K562 (cell line): ENCODE measurements at regions not wholly inside any gene's neighbourhood (a gene's known extent, or its start where the extent isn't known, plus 50 kb on each side); places are given as distances from the start of the nearest gene placed in this dataset.

Experiments
- ATAC-seq: fragments of 200-7000 bp; cut with Tn5 transposase; 3 replicates; pipeline ENCODE4 v1.9.1; 2020; ENCODE audit warnings: moderate library complexity
- BruUV-seq: library from RNA; stranded (reverse); fragments of 400-500 nt; replicated peaks from 2 replicates; lab custom pipeline; 2021; lab: Mats Ljungman, UMichigan
- CTCF ChIA-PET: fragments of 300-600 bp; formaldehyde crosslinking; extraction: SDS; loops from one replicate; lab custom pipeline; 2021; ENCODE audit warnings: low intra/inter-chr PET ratio; lab: Yijun Ruan, JAX
- POLR2A ChIA-PET: fragments of 300-600, 350-650 bp; sonication (Branson Sonifier 250); formaldehyde crosslinking; extraction: SDS; loops from one replicate; lab custom pipeline; 2021; ENCODE audit warnings: antibody characterized with exemption, inconsistent platforms; lab: Yijun Ruan, JAX
- DNase-seq, 4 experiments: peaks; one replicate each; pipeline versions ENCODE4 v3.0.0 to v3.0.0-alpha.2; 2011 to 2018; ENCODE audit warnings: low spot score in 3 of 4, mixed read lengths in 3 of 4; ENCODE audit errors: extremely low read depth in 1 of 4
- FAIRE-seq: peaks from 2 replicates; lab custom pipeline; 2011; peaks lifted over from hg19 to GRCh38; lab: Jason Lieb, UNC
- H2AFZ ChIP-seq: 2 replicates; pipeline ENCODE4 v1.6.0; 2011; ENCODE audit warnings: low read depth, low read length, control low read depth, inconsistent platforms
- H3K27ac ChIP-seq: fragments of 200-600 bp; 3 replicates; pipeline ENCODE4 v1.8.0; 2011; ENCODE audit warnings: low read depth, mild to moderate bottlenecking, control low read depth, inconsistent platforms, low read length, moderate library complexity, mixed read lengths; ENCODE audit errors: extremely low read depth
- H3K27me3 ChIP-seq, 2 experiments: fragments of 300-600 bp in 1 of 2; 2 replicates in 1 of 2; 3 replicates in 1 of 2; pipeline versions ENCODE4 v1.6.0 to v1.8.0; 2011; ENCODE audit warnings: inconsistent platforms in 2 of 2, low read length in 2 of 2, mild to moderate bottlenecking in 1 of 2, mixed read lengths in 1 of 2, moderate library complexity in 1 of 2; ENCODE audit not compliant: control insufficient read depth in 2 of 2, insufficient read depth in 2 of 2
- H3K36me3 ChIP-seq: fragments of 300-600 bp; 3 replicates; pipeline ENCODE4 v1.8.0; 2011; ENCODE audit warnings: mild to moderate bottlenecking, low read length, inconsistent platforms; ENCODE audit not compliant: control insufficient read depth, insufficient read depth
- H3K4me1 ChIP-seq, 2 experiments: fragments of 200-600 bp in 1 of 2; replicated peaks in 1 of 2; 2 replicates in 1 of 2; 3 replicates in 1 of 2; pipeline versions ENCODE4 v1.5.1 to v1.8.0; 2011; ENCODE audit warnings: inconsistent platforms in 2 of 2, low read length in 2 of 2, mild to moderate bottlenecking in 1 of 2, mixed read lengths in 1 of 2, moderate library complexity in 1 of 2; ENCODE audit not compliant: control insufficient read depth in 2 of 2, insufficient read depth in 2 of 2
- H3K4me2 ChIP-seq: 2 replicates; pipeline ENCODE4 v1.6.1; 2011; ENCODE audit warnings: low read length, control low read depth, inconsistent platforms, mixed read lengths; ENCODE audit not compliant: insufficient read depth
- H3K4me3 ChIP-seq: fragments of 200-600 bp; sonication (generic), shearing (Covaris generic); 2 replicates; pipeline ENCODE4 v1.5.1; 2016; ENCODE audit warnings: control low read depth, inconsistent platforms
- H3K79me2 ChIP-seq: fragments of 200-600 bp; 3 replicates; pipeline ENCODE4 v1.8.0; 2011; ENCODE audit warnings: low read length, inconsistent platforms; ENCODE audit not compliant: control insufficient read depth, insufficient read depth
- H3K9ac ChIP-seq, 2 experiments: 2 replicates each; pipeline versions ENCODE4 v1.6.0 to v1.6.1; 2011; ENCODE audit warnings: low read depth in 2 of 2, low read length in 2 of 2, control low read depth in 1 of 2, inconsistent platforms in 1 of 2, mild to moderate bottlenecking in 1 of 2, mixed read lengths in 1 of 2; ENCODE audit not compliant: insufficient read depth in 1 of 2
- H3K9me1 ChIP-seq: one replicate; pipeline ENCODE4 v1.6.0; 2011; ENCODE audit warnings: inconsistent platforms, mild to moderate bottlenecking, low read length, moderate library complexity; ENCODE audit not compliant: control insufficient read depth, insufficient read depth
- H3K9me3 ChIP-seq: replicated peaks from 2 replicates; pipeline ENCODE4 v1.5.1; 2011; ENCODE audit warnings: low read depth, low read length, inconsistent platforms; ENCODE audit not compliant: control insufficient read depth, insufficient read depth
- H4K20me1 ChIP-seq: replicated peaks from 2 replicates; pipeline ENCODE4 v1.6.1; 2011; ENCODE audit warnings: low read length, inconsistent platforms, mixed read lengths; ENCODE audit not compliant: control insufficient read depth, insufficient read depth
- CREB3L1 ChIP-seq: fragments of 450-650 bp; IDR thresholded peaks from 2 replicates; pipeline ENCODE4 v1.6.1; 2014; ENCODE audit warnings: low read depth, mild to moderate bottlenecking, moderate library complexity, borderline replicate concordance
- DIDO1 ChIP-seq: fragments of 450-650 bp; IDR thresholded peaks from 2 replicates; pipeline ENCODE4 v1.6.1; 2016; ENCODE audit warnings: low read depth, missing biosample characterization, missing genetic modification characterization
- E2F5 ChIP-seq: sonication (generic); formaldehyde crosslinking; IDR thresholded peaks from 2 replicates; pipeline ENCODE4 v1.8.0; 2022; ENCODE audit warnings: mild to moderate bottlenecking, missing genetic modification reagents
- KDM2B ChIP-seq: fragments of 250-450 bp; sonication (Bioruptor Pico); IDR thresholded peaks from 2 replicates; pipeline ENCODE4 v1.8.0; 2021; ENCODE audit warnings: mild to moderate bottlenecking, moderate library complexity
- MCM2 ChIP-seq: fragments of 450-650 bp; IDR thresholded peaks from 2 replicates; pipeline ENCODE4 v1.6.1; 2017; ENCODE audit warnings: low read depth, mild to moderate bottlenecking
- RBM17 ChIP-seq: fragments of 200-400 bp; formaldehyde crosslinking; IDR thresholded peaks from 2 replicates; pipeline ENCODE4 v1.6.1; 2017; ENCODE audit warnings: low read depth, mild to moderate bottlenecking, low read length, borderline replicate concordance
- RERE ChIP-seq: sonication (generic); formaldehyde crosslinking; IDR thresholded peaks from 2 replicates; pipeline ENCODE4 v1.8.0; 2023; ENCODE audit warnings: missing genetic modification reagents, mild to moderate bottlenecking, borderline replicate concordance
- SPI1 ChIP-seq: IDR thresholded peaks from 2 replicates; pipeline ENCODE4 v1.6.1; 2011; ENCODE audit warnings: low read depth, low read length, control low read depth, borderline replicate concordance
- STAG1 ChIP-seq: sonication (generic); formaldehyde crosslinking; IDR thresholded peaks from 2 replicates; pipeline ENCODE4 v1.5.0; 2020; ENCODE audit warnings: missing genetic modification reagents, borderline replicate concordance
- ZNF778 ChIP-seq: fragments of 450-650 bp; formaldehyde crosslinking; IDR thresholded peaks from 2 replicates; pipeline ENCODE4 v1.4.0; 2020; ENCODE audit warnings: mild to moderate bottlenecking, moderate library complexity
- WGBS: fragments of 100-300 bp; shearing (Covaris generic); methylation state at CpG from one replicate; pipeline ENCODE4 v1.1.6; 2016; ENCODE audit warnings: low coverage, mixed read lengths; ENCODE audit not compliant: insufficient coverage; ENCODE audit errors: missing lambda C conversion rate; 5-methylcytosine and 5-hydroxymethylcytosine counted together
- in situ Hi-C: fragments of 300-500 bp; cut with MboI; formaldehyde crosslinking; loops from 4 replicates; pipeline ENCODE4 v1.15.0; 2018; ENCODE audit warnings: inconsistent platforms, mixed read lengths
- intact Hi-C: fragments of 100-400 bp; cut with micrococcal nuclease; formaldehyde crosslinking; loops from 2 replicates; pipeline ENCODE4 v1.14.2; 2022
- TF ChIP-seq, protein P1 (sequence below), 2 experiments: fragments of 450-650 bp in 1 of 2; sonication (generic) in 1 of 2; formaldehyde crosslinking in 1 of 2; IDR thresholded peaks in 1 of 2; conservative IDR thresholded peaks in 1 of 2; 2 replicates each; pipeline versions ENCODE4 v1.6.1 to v1.8.1; 2016 to 2023; ENCODE audit warnings: mild to moderate bottlenecking in 2 of 2, moderate library complexity in 2 of 2, inconsistent platforms in 1 of 2, missing genetic modification reagents in 1 of 2
- TF ChIP-seq, protein P2 (sequence below), 2 experiments: fragments of 450-650 bp; conservative IDR thresholded peaks; 2 replicates each; pipeline ENCODE4 v1.6.1; 2017; ENCODE audit warnings: mild to moderate bottlenecking in 2 of 2, moderate library complexity in 2 of 2

GRCh38 chr5:87210076-87210475, 57.6 kb upstream of the RASA1 start:
- Histone ChIP-seq H3K27ac (no peak overlapping the region), H3K36me3 (no peaks in the 10 kb centered on the region), H3K4me3 (no peak overlapping the region), H3K9me3 (no peaks in the 10 kb centered on the region), H3K9ac (no peak overlapping the region), H3K9me1 (no peaks in the 10 kb centered on the region), H3K27me3 (no peaks in the 10 kb centered on the region; a peak in 1 of 5 replicates), H3K4me1 (no peaks in the 10 kb centered on the region), H3K4me2 (no peak overlapping the region), H2AFZ (no peak overlapping the region), H4K20me1 (no peaks in the 10 kb centered on the region), H3K79me2 (no peaks in the 10 kb centered on the region)
- no TSS peak for BruUV-seq
- CTCF ChIA-PET, result no interaction called here
- intact Hi-C loops, result no loop called here
- no peak for FAIRE-seq
- no peak for ATAC-seq
- POLR2A ChIA-PET, result no interaction called here
- 0% methylated on average over 1 of the region's 1 CpG for whole genome bisulfite sequencing
- no peak for DNase-seq
- in situ Hi-C loops, result no loop called here
- TF ChIP-seq CREB3L1 (no peak), STAG1 (CRISPR knock-in tag) (no peak), SPI1 (no peak), E2F5 (CRISPR knock-in tag) (no peak), DIDO1 (no peak), ZNF778 (CRISPR knock-in tag) (no peak), RBM17 (no peak), KDM2B (CRISPR knock-in tag) (no peak), RERE (CRISPR knock-in tag) (no peak), MCM2 (no peak)
- TF ChIP-seq, protein P1, sequence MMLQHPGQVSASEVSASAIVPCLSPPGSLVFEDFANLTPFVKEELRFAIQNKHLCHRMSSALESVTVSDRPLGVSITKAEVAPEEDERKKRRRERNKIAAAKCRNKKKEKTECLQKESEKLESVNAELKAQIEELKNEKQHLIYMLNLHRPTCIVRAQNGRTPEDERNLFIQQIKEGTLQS (IDR thresholded peaks at IDR 0.05), result no peak
- TF ChIP-seq, protein P1 (CRISPR knock-in tag; conservative IDR thresholded peaks at IDR 0.05), result no peak
- TF ChIP-seq, protein P2, sequence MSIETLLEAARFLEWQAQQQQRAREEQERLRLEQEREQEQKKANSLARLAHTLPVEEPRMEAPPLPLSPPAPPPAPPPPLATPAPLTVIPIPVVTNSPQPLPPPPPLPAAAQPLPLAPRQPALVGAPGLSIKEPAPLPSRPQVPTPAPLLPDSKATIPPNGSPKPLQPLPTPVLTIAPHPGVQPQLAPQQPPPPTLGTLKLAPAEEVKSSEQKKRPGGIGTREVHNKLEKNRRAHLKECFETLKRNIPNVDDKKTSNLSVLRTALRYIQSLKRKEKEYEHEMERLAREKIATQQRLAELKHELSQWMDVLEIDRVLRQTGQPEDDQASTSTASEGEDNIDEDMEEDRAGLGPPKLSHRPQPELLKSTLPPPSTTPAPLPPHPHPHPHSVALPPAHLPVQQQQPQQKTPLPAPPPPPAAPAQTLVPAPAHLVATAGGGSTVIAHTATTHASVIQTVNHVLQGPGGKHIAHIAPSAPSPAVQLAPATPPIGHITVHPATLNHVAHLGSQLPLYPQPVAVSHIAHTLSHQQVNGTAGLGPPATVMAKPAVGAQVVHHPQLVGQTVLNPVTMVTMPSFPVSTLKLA (conservative IDR thresholded peaks at IDR 0.05), result no peak
